GM13977 (cell line): ENCODE measurements at regions not wholly inside any gene's neighbourhood (a gene's known extent, or its start where the extent isn't known, plus 50 kb on each side); places are given as distances from the start of the nearest gene placed in this dataset.

Source experiments
- DNase-seq: peaks from one replicate; pipeline ENCODE4 v3.0.0; 2012; ENCODE audit warnings: low spot score
- CTCF ChIP-seq: IDR thresholded peaks from 2 replicates; pipeline ENCODE4 v1.5.1; 2012; ENCODE audit warnings: mild to moderate bottlenecking, control low read depth; ENCODE audit not compliant: insufficient read depth; ENCODE audit errors: extremely low read depth, missing control alignments
- in situ Hi-C: fragments of 300-500 bp; cut with MboI; formaldehyde crosslinking; loops from one replicate; pipeline ENCODE4 v1.12.0; 2022; ENCODE audit warnings: low sequenced_read_pairs, low pct_unique_long_range_greater_than_20kb, mixed read lengths, inconsistent platforms; ENCODE audit not compliant: unreplicated experiment

- no peak for DNase-seq
- no peak for TF ChIP-seq CTCF
- in situ Hi-C loops = no loop called here
These were observed 79.4 kb downstream of the HES1 start for GRCh38 chr3:194215392-194215791.

GRCh38 chr3:194218646-194219453, 82.9 kb downstream of the HES1 start:
- in situ Hi-C loops = no loop called here
- TF ChIP-seq CTCF = no peak
- DNase-seq = no peak

GRCh38 chr3:194219826-194220410, 84.0 kb downstream of the HES1 start:
- no peak for DNase-seq
- in situ Hi-C loops = no loop called here
- no peak for TF ChIP-seq CTCF

- TF ChIP-seq CTCF = no peak
- in situ Hi-C loops = no loop called here
- DNase-seq = no peak
These were observed 85.0 kb downstream of the HES1 start for GRCh38 chr3:194220901-194221326.

GRCh38 chr3:194221336-194221735, 85.4 kb downstream of the HES1 start:
- in situ Hi-C loops = no loop called here
- DNase-seq = no peak
- no peak for TF ChIP-seq CTCF

GRCh38 chr3:194223951-194224350, 88.0 kb downstream of the HES1 start:
- DNase-seq = no peak
- TF ChIP-seq CTCF = no peak
- in situ Hi-C loops = no loop called here
